HepG2 (cell line): ENCODE measurements at regions not wholly inside any gene's neighbourhood (a gene's known extent, or its start where the extent isn't known, plus 50 kb on each side); places are given as distances from the start of the nearest gene placed in this dataset.
"Not testable (repeated sequence)": the region's sequence is repeated elsewhere in the genome, so short reads cannot be mapped to it uniquely, and the experiment has no call there.

ENCODE experiments used
- ATAC-seq: fragments of 200-7000 bp; cut with Tn5 transposase; 3 replicates; pipeline ENCODE4 v1.9.1; 2020; ENCODE audit warnings: mild to moderate bottlenecking, moderate library complexity
- BruUV-seq: library from RNA; stranded (reverse); fragments of 400-500 nt; replicated peaks from 2 replicates; lab custom pipeline; 2021; lab: Mats Ljungman, UMichigan
- CTCF ChIA-PET: fragments of 300-600 bp; formaldehyde crosslinking; extraction: SDS; loops from one replicate; lab custom pipeline; 2021; ENCODE audit warnings: low total read pairs, inconsistent platforms, low intra/inter-chr PET ratio; lab: Yijun Ruan, JAX
- POLR2A ChIA-PET: fragments of 350-600 bp; sonication (Branson Sonifier 250); formaldehyde crosslinking; loops from one replicate; lab custom pipeline; 2020; ENCODE audit warnings: antibody characterized with exemption, inconsistent platforms; lab: Yijun Ruan, JAX
- DNase-seq: peaks from one replicate; pipeline ENCODE4 v3.0.0-alpha.2; 2015; ENCODE audit warnings: low spot score
- FAIRE-seq: peaks from 3 replicates; lab custom pipeline; 2011; peaks lifted over from hg19 to GRCh38; lab: Jason Lieb, UNC
- H2AFZ ChIP-seq: one replicate; pipeline ENCODE4 v1.6.1; 2011; ENCODE audit warnings: low read length, inconsistent platforms
- H3K27ac ChIP-seq: fragments of 300-600 bp; 3 replicates; pipeline ENCODE4 v1.8.0; 2011; ENCODE audit warnings: mixed run types, mild to moderate bottlenecking, mixed read lengths, low read length, inconsistent platforms; ENCODE audit not compliant: insufficient read depth; ENCODE audit errors: extremely low read length
- H3K27me3 ChIP-seq, 2 experiments: fragments of 200-600 bp in 1 of 2; 2 replicates in 1 of 2; 3 replicates in 1 of 2; pipeline versions ENCODE4 v1.6.0 to v1.8.0; 2011; ENCODE audit warnings: low read length in 2 of 2, mild to moderate bottlenecking in 2 of 2, moderate library complexity in 2 of 2, inconsistent platforms in 1 of 2; ENCODE audit not compliant: insufficient read depth in 2 of 2, control insufficient read depth in 1 of 2
- H3K36me3 ChIP-seq, 2 experiments: fragments of 200-600 bp in 1 of 2; replicated peaks in 1 of 2; 2 replicates in 1 of 2; 3 replicates in 1 of 2; pipeline versions ENCODE4 v1.5.1 to v1.8.0; 2011; ENCODE audit warnings: low read length in 2 of 2, inconsistent platforms in 1 of 2; ENCODE audit not compliant: insufficient read depth in 2 of 2, control insufficient read depth in 1 of 2
- H3K4me1 ChIP-seq: 2 replicates; pipeline ENCODE4 v1.5.1; 2012; ENCODE audit warnings: low read length, inconsistent platforms; ENCODE audit not compliant: insufficient read depth
- H3K4me2 ChIP-seq: 2 replicates; pipeline ENCODE4 v1.6.0; 2011; ENCODE audit warnings: low read depth, low read length, inconsistent platforms
- H3K4me3 ChIP-seq, 3 experiments: fragments of 200-600 bp in 1 of 3; sonication (generic), shearing (Covaris generic) in 1 of 3; replicated peaks in 1 of 3; 2 replicates each; pipeline ENCODE4 v1.5.1; 2011 to 2016; ENCODE audit warnings: low read length in 3 of 3, inconsistent platforms in 2 of 3, low read depth in 2 of 3, mild to moderate bottlenecking in 2 of 3, control low read depth in 1 of 3, mixed read lengths in 1 of 3; ENCODE audit not compliant: insufficient read depth in 1 of 3
- H3K79me2 ChIP-seq: one replicate; pipeline ENCODE4 v1.6.1; 2011; ENCODE audit warnings: low read length, inconsistent platforms; ENCODE audit not compliant: insufficient read depth
- H3K9ac ChIP-seq: 2 replicates; pipeline ENCODE4 v1.6.0; 2011; ENCODE audit warnings: mild to moderate bottlenecking, low read depth, low read length, inconsistent platforms; ENCODE audit not compliant: insufficient read depth
- H3K9me3 ChIP-seq: 2 replicates; pipeline ENCODE4 v1.5.1; 2012; ENCODE audit warnings: mild to moderate bottlenecking, low read length
- H4K20me1 ChIP-seq: 2 replicates; pipeline ENCODE4 v1.6.0; 2011; ENCODE audit warnings: inconsistent platforms, mild to moderate bottlenecking, low read length, moderate library complexity; ENCODE audit not compliant: insufficient read depth
- ZKSCAN1 ChIP-seq: fragments of 150-350 bp; IDR thresholded peaks from 2 replicates; pipeline ENCODE4 v1.6.1; 2014; ENCODE audit warnings: low read length
- ZMYM2 ChIP-seq: sonication (generic); formaldehyde crosslinking; IDR thresholded peaks from 2 replicates; pipeline ENCODE4 v1.8.0; 2022; ENCODE audit warnings: mild to moderate bottlenecking, missing genetic modification reagents
- WGBS: methylation state at CpG from one replicate; pipeline ENCODE4 v1.1.6; 2017; ENCODE audit warnings: low lambda C conversion rate; 5-methylcytosine and 5-hydroxymethylcytosine counted together
- in situ Hi-C: cut with HindIII; loops from 2 replicates; pipeline ENCODE4 v1.10.0; 2017; ENCODE audit warnings: low pct_unique_long_range_greater_than_20kb; ENCODE audit not compliant: extremely low pct_ligation_motif_present
- intact Hi-C: fragments of 100-400 bp; cut with micrococcal nuclease; formaldehyde crosslinking; loops from one replicate; pipeline ENCODE4 v1.10.0; 2022; ENCODE audit not compliant: unreplicated experiment

GRCh38 chr2:242009846-242010245, 140.3 kb downstream of the RTP5 start:
- DNase-seq, H3K4me1 ChIP-seq, ATAC-seq, intact Hi-C loops, POLR2A ChIA-PET, H3K4me2 ChIP-seq, H3K4me3 ChIP-seq, BruUV-seq: not testable (repeated sequence)
- TF ChIP-seq ZKSCAN1: peak; percentile 60
- TF ChIP-seq, all 625 proteins: peak for 1; not testable (repeated sequence) for 624
- H3K27me3 ChIP-seq: peaks cover 2 to 15% of the 10 kb centered on the region in 2 experiments; a peak in 4 of 5 replicates
- H3K36me3 ChIP-seq, in situ Hi-C loops, H3K9ac ChIP-seq, H3K79me2 ChIP-seq, H3K9me3 ChIP-seq, CTCF ChIA-PET, H2AFZ ChIP-seq, H3K27ac ChIP-seq, H4K20me1 ChIP-seq, FAIRE-seq: not testable (repeated sequence)
- 78% methylated on average over 21 of the region's 24 CpGs for WGBS

GRCh38 chr2:242010252-242011166, 141.0 kb downstream of the RTP5 start:
- in situ Hi-C loops: not testable (repeated sequence)

More at GRCh38 chr2:242010252-242011166, 141.0 kb downstream of the RTP5 start:
- H3K27me3 ChIP-seq: peaks cover 2 to 22% of the 10 kb centered on the region in 2 experiments; a peak in 4 of 5 replicates
- H2AFZ ChIP-seq, intact Hi-C loops, FAIRE-seq, H3K9me3 ChIP-seq, DNase-seq, H4K20me1 ChIP-seq, H3K4me2 ChIP-seq, H3K36me3 ChIP-seq, CTCF ChIA-PET, H3K27ac ChIP-seq, H3K9ac ChIP-seq, POLR2A ChIA-PET, ATAC-seq, H3K4me3 ChIP-seq, H3K79me2 ChIP-seq, H3K4me1 ChIP-seq, BruUV-seq: not testable (repeated sequence)
- TF ChIP-seq ZKSCAN1 (peak; percentile 93), ZMYM2 (CRISPR knock-in tag) (0 out of 2 replicates have a peak, but pooled peaks have one; percentile 76)
- WGBS: 71% methylated on average over 29 of the region's 29 CpGs
